Effector memory CD8-positive, alpha-beta T cell (primary cell): ENCODE measurements at regions not wholly inside any gene's neighbourhood (a gene's known extent, or its start where the extent isn't known, plus 50 kb on each side); places are given as distances from the start of the nearest gene placed in this dataset.

Experiments
- ATAC-seq: fragments of 150-1000 bp; cut with Tn5 transposase; replicated peaks from 2 replicates; pipeline ENCODE4 v1.10.0; 2021; ENCODE audit warnings: mild to moderate bottlenecking, moderate library complexity
- DNase-seq, 3 experiments: peaks; one replicate each; pipeline ENCODE4 v3.0.0; 2021
- H3K27ac Mint-ChIP-seq, 2 donors: one replicate each; pipeline ENCODE4 v1.8.0; 2022; ENCODE audit warnings: mild to moderate bottlenecking in 2 of 2, mixed read lengths in 2 of 2, moderate library complexity in 2 of 2
- H3K27me3 Mint-ChIP-seq, 2 donors: one replicate each; pipeline ENCODE4 v1.8.0; 2022; ENCODE audit warnings: mixed read lengths in 2 of 2
- H3K36me3 Mint-ChIP-seq: one replicate; pipeline ENCODE4 v1.8.0; 2022; ENCODE audit warnings: mild to moderate bottlenecking, moderate library complexity, mixed read lengths; ENCODE audit not compliant: insufficient read depth
- H3K4me1 Mint-ChIP-seq, 2 donors: one replicate each; pipeline ENCODE4 v1.8.0; 2022; ENCODE audit warnings: low read depth in 2 of 2, mixed read lengths in 2 of 2
- H3K4me3 Mint-ChIP-seq, 2 donors: one replicate each; pipeline ENCODE4 v1.8.0; 2022; ENCODE audit warnings: mild to moderate bottlenecking in 2 of 2, mixed read lengths in 2 of 2, moderate library complexity in 2 of 2
- H3K9me3 Mint-ChIP-seq, 2 donors: one replicate each; pipeline ENCODE4 v1.8.0; 2022; ENCODE audit warnings: mixed read lengths in 2 of 2

- Mint-ChIP-seq H3K9me3 (peaks cover 10 to 20% of the 10 kb centered on the region in 2 donors), H3K36me3 (peaks cover 3% of the 10 kb centered on the region), H3K4me1 (no peaks in the 10 kb centered on the region), H3K27ac (no peak overlapping the region), H3K4me3 (no peak overlapping the region), H3K27me3 (no peaks in the 10 kb centered on the region)
- ATAC-seq = no peak
- DNase-seq = no peak
Observed at GRCh38 chr5:89951876-89952275, 457.7 kb downstream of the CETN3 start.

- no peak for ATAC-seq
- no peaks in the 10 kb centered on the region for H3K36me3 Mint-ChIP-seq
- no peaks in the 10 kb centered on the region for H3K27me3 Mint-ChIP-seq
- H3K27ac Mint-ChIP-seq = no peak overlapping the region
- peaks cover 10 to 20% of the 10 kb centered on the region in 2 donors for H3K9me3 Mint-ChIP-seq
- no peak for DNase-seq
- H3K4me1 Mint-ChIP-seq = no peaks in the 10 kb centered on the region
- H3K4me3 Mint-ChIP-seq = no peak overlapping the region
Observed at GRCh38 chr5:89950234-89950633, 459.3 kb downstream of the CETN3 start.

- no peak overlapping the region for H3K4me3 Mint-ChIP-seq
- no peaks in the 10 kb centered on the region for H3K4me1 Mint-ChIP-seq
- DNase-seq = no peak
- no peak for ATAC-seq
- no peak overlapping the region for H3K27ac Mint-ChIP-seq
- peaks cover 12 to 20% of the 10 kb centered on the region in 2 donors for H3K9me3 Mint-ChIP-seq
- H3K27me3 Mint-ChIP-seq = no peaks in the 10 kb centered on the region
- no peaks in the 10 kb centered on the region for H3K36me3 Mint-ChIP-seq
Observed at GRCh38 chr5:89948977-89949376, 460.6 kb downstream of the CETN3 start.

GRCh38 chr5:89946916-89947315, 462.6 kb downstream of the CETN3 start:
- Mint-ChIP-seq H3K4me3 (no peak overlapping the region), H3K9me3 (peaks cover 5 to 7% of the 10 kb centered on the region in 2 donors), H3K4me1 (no peaks in the 10 kb centered on the region), H3K36me3 (no peaks in the 10 kb centered on the region), H3K27ac (no peak overlapping the region), H3K27me3 (no peaks in the 10 kb centered on the region)
- no peak for ATAC-seq
- no peak for DNase-seq

GRCh38 chr5:89946508-89946907, 463.0 kb downstream of the CETN3 start:
- no peaks in the 10 kb centered on the region for H3K27me3 Mint-ChIP-seq
- no peaks in the 10 kb centered on the region for H3K36me3 Mint-ChIP-seq
- no peak overlapping the region for H3K27ac Mint-ChIP-seq
- DNase-seq (no peak), ATAC-seq (no peak)
- H3K4me3 Mint-ChIP-seq = no peak overlapping the region
- H3K4me1 Mint-ChIP-seq = no peaks in the 10 kb centered on the region
- H3K9me3 Mint-ChIP-seq = peaks cover 6 to 7% of the 10 kb centered on the region in 2 donors

GRCh38 chr5:89942171-89942570, 467.4 kb downstream of the CETN3 start:
- Mint-ChIP-seq H3K4me1 (no peaks in the 10 kb centered on the region), H3K4me3 (no peak overlapping the region), H3K27me3 (no peaks in the 10 kb centered on the region), H3K36me3 (no peaks in the 10 kb centered on the region), H3K27ac (no peak overlapping the region), H3K9me3 (peaks cover under 1 to 5% of the 10 kb centered on the region in 2 donors)
- DNase-seq (no peak), ATAC-seq (no peak)

GRCh38 chr5:89936576-89936975, 473.0 kb downstream of the CETN3 start:
- Mint-ChIP-seq H3K27me3 (no peaks in the 10 kb centered on the region), H3K4me1 (no peaks in the 10 kb centered on the region), H3K9me3 (peaks cover 0 to 5% of the 10 kb centered on the region in 2 donors), H3K36me3 (no peaks in the 10 kb centered on the region), H3K27ac (no peak overlapping the region), H3K4me3 (no peak overlapping the region)
- ATAC-seq = no peak
- DNase-seq = no peak

- no peak for DNase-seq
- no peaks in the 10 kb centered on the region for H3K36me3 Mint-ChIP-seq
Observed at GRCh38 chr5:89934069-89934468, 475.5 kb downstream of the CETN3 start.

GRCh38 chr5:89932771-89933181, 476.8 kb downstream of the CETN3 start:
- H3K27ac Mint-ChIP-seq = no peak overlapping the region
- no peaks in the 10 kb centered on the region for H3K27me3 Mint-ChIP-seq

More at GRCh38 chr5:89934069-89934468, 475.5 kb downstream of the CETN3 start:
- ATAC-seq = no peak
- no peak overlapping the region for H3K4me3 Mint-ChIP-seq
- H3K9me3 Mint-ChIP-seq = peaks cover 0 to 3% of the 10 kb centered on the region in 2 donors
- no peaks in the 10 kb centered on the region for H3K27me3 Mint-ChIP-seq
- H3K27ac Mint-ChIP-seq = no peak overlapping the region
- no peaks in the 10 kb centered on the region for H3K4me1 Mint-ChIP-seq

GRCh38 chr5:89930591-89931392, 478.8 kb downstream of the CETN3 start:
- H3K4me3 Mint-ChIP-seq = no peak overlapping the region
- DNase-seq = no peak
- no peak for ATAC-seq
- no peak overlapping the region for H3K27ac Mint-ChIP-seq
- H3K36me3 Mint-ChIP-seq = no peaks in the 10 kb centered on the region
- no peaks in the 10 kb centered on the region for H3K4me1 Mint-ChIP-seq
- peaks cover 0 to 6% of the 10 kb centered on the region in 2 donors for H3K9me3 Mint-ChIP-seq
- no peaks in the 10 kb centered on the region for H3K27me3 Mint-ChIP-seq

More at GRCh38 chr5:89932771-89933181, 476.8 kb downstream of the CETN3 start:
- Mint-ChIP-seq H3K36me3 (no peaks in the 10 kb centered on the region), H3K4me1 (no peaks in the 10 kb centered on the region), H3K4me3 (no peak overlapping the region), H3K9me3 (peaks cover 0 to 3% of the 10 kb centered on the region in 2 donors)
- ATAC-seq (no peak), DNase-seq (no peak)

GRCh38 chr5:89929834-89930233, 479.7 kb downstream of the CETN3 start:
- Mint-ChIP-seq H3K27ac (no peak overlapping the region), H3K27me3 (no peaks in the 10 kb centered on the region)
- ATAC-seq = no peak

GRCh38 chr5:89929173-89929572, 480.4 kb downstream of the CETN3 start:
- ATAC-seq (no peak), DNase-seq (no peak)
- Mint-ChIP-seq H3K9me3 (peaks cover 0 to 4% of the 10 kb centered on the region in 2 donors), H3K27me3 (no peaks in the 10 kb centered on the region), H3K4me3 (no peak overlapping the region), H3K4me1 (no peaks in the 10 kb centered on the region), H3K36me3 (no peaks in the 10 kb centered on the region), H3K27ac (no peak overlapping the region)

More at GRCh38 chr5:89929834-89930233, 479.7 kb downstream of the CETN3 start:
- H3K9me3 Mint-ChIP-seq = peaks cover 0 to 6% of the 10 kb centered on the region in 2 donors
- H3K4me3 Mint-ChIP-seq = no peak overlapping the region
- H3K36me3 Mint-ChIP-seq = no peaks in the 10 kb centered on the region
- DNase-seq = no peak
- no peaks in the 10 kb centered on the region for H3K4me1 Mint-ChIP-seq

GRCh38 chr5:89922161-89922560, 487.4 kb downstream of the CETN3 start:
- no peaks in the 10 kb centered on the region for H3K4me1 Mint-ChIP-seq
- DNase-seq = no peak
- no peak for ATAC-seq
- no peaks in the 10 kb centered on the region for H3K36me3 Mint-ChIP-seq
- no peak overlapping the region for H3K4me3 Mint-ChIP-seq
- H3K27ac Mint-ChIP-seq = no peak overlapping the region
- H3K9me3 Mint-ChIP-seq = peaks cover 0 to 7% of the 10 kb centered on the region in 2 donors
- no peaks in the 10 kb centered on the region for H3K27me3 Mint-ChIP-seq

GRCh38 chr5:89917112-89917511, 492.4 kb downstream of the CETN3 start:
- no peak overlapping the region for H3K4me3 Mint-ChIP-seq
- ATAC-seq (no peak), DNase-seq (no peak)
- no peaks in the 10 kb centered on the region for H3K27me3 Mint-ChIP-seq
- H3K4me1 Mint-ChIP-seq = no peaks in the 10 kb centered on the region
- H3K9me3 Mint-ChIP-seq = peaks cover 0 to 4% of the 10 kb centered on the region in 2 donors
- no peak overlapping the region for H3K27ac Mint-ChIP-seq
- no peaks in the 10 kb centered on the region for H3K36me3 Mint-ChIP-seq
